Endothelial cell (in vitro differentiated cells): ENCODE measurements at regions not wholly inside any gene's neighbourhood (a gene's known extent, or its start where the extent isn't known, plus 50 kb on each side); places are given as distances from the start of the nearest gene placed in this dataset.

Source experiments
- DNase-seq: peaks from one replicate; pipeline ENCODE4 v3.0.0; 2021; ENCODE audit warnings: low spot score
- H3K27ac Mint-ChIP-seq: one replicate; pipeline ENCODE4 v1.8.0; 2021; ENCODE audit warnings: mixed read lengths, inconsistent platforms; ENCODE audit not compliant: unreplicated experiment
- H3K27me3 Mint-ChIP-seq: one replicate; pipeline ENCODE4 v1.8.0; 2021; ENCODE audit warnings: mild to moderate bottlenecking, moderate library complexity, mixed read lengths, inconsistent platforms; ENCODE audit not compliant: unreplicated experiment
- H3K36me3 Mint-ChIP-seq: one replicate; pipeline ENCODE4 v1.8.0; 2021; ENCODE audit warnings: mild to moderate bottlenecking, low read depth, mixed read lengths, inconsistent platforms; ENCODE audit not compliant: unreplicated experiment
- H3K4me1 Mint-ChIP-seq: one replicate; pipeline ENCODE4 v1.8.0; 2021; ENCODE audit warnings: mild to moderate bottlenecking, mixed read lengths, inconsistent platforms; ENCODE audit not compliant: unreplicated experiment
- H3K4me3 Mint-ChIP-seq: one replicate; pipeline ENCODE4 v1.8.0; 2021; ENCODE audit warnings: mild to moderate bottlenecking, mixed read lengths, inconsistent platforms; ENCODE audit not compliant: unreplicated experiment
- H3K9me3 Mint-ChIP-seq: one replicate; pipeline ENCODE4 v1.8.0; 2021; ENCODE audit warnings: mixed read lengths, inconsistent platforms; ENCODE audit not compliant: unreplicated experiment
- CTCF ChIP-seq: fragments of 200-600 bp; sonication (generic); IDR thresholded peaks from one replicate; pipeline ENCODE4 v1.5.0; 2021; ENCODE audit warnings: antibody characterized with exemption; ENCODE audit not compliant: unreplicated experiment

GRCh38 chr2:45190481-45190942, 181.3 kb upstream of the SIX2 start:
- no peak for DNase-seq
- Mint-ChIP-seq H3K27me3 (peaks cover 2% of the 10 kb centered on the region), H3K36me3 (peaks cover 7% of the 10 kb centered on the region), H3K4me1 (peaks cover 1% of the 10 kb centered on the region), H3K4me3 (no peak overlapping the region), H3K27ac (no peak overlapping the region), H3K9me3 (no peaks in the 10 kb centered on the region)
- no peak for TF ChIP-seq CTCF

- no peak overlapping the region for H3K27ac Mint-ChIP-seq
- H3K4me3 Mint-ChIP-seq, result no peak overlapping the region
- peaks cover 7% of the 10 kb centered on the region for H3K36me3 Mint-ChIP-seq
- H3K27me3 Mint-ChIP-seq, result peaks cover 2% of the 10 kb centered on the region
- no peak for TF ChIP-seq CTCF
- no peaks in the 10 kb centered on the region for H3K9me3 Mint-ChIP-seq
- DNase-seq, result no peak
- H3K4me1 Mint-ChIP-seq, result peaks cover 10% of the 10 kb centered on the region
Measured at GRCh38 chr2:45184606-45185005, 175.4 kb upstream of the SIX2 start.

GRCh38 chr2:45182667-45183295, 173.5 kb upstream of the SIX2 start:
- H3K27ac Mint-ChIP-seq, result no peak overlapping the region
- H3K4me1 Mint-ChIP-seq, result peaks cover 10% of the 10 kb centered on the region
- no peak for TF ChIP-seq CTCF
- H3K36me3 Mint-ChIP-seq, result no peaks in the 10 kb centered on the region
- DNase-seq, result no peak
- H3K4me3 Mint-ChIP-seq, result no peak overlapping the region
- no peaks in the 10 kb centered on the region for H3K27me3 Mint-ChIP-seq
- no peaks in the 10 kb centered on the region for H3K9me3 Mint-ChIP-seq

GRCh38 chr2:45180779-45181178, 171.5 kb upstream of the SIX2 start:
- no peak for DNase-seq
- Mint-ChIP-seq H3K27me3 (no peaks in the 10 kb centered on the region), H3K9me3 (no peaks in the 10 kb centered on the region), H3K27ac (no peak overlapping the region), H3K36me3 (no peaks in the 10 kb centered on the region), H3K4me1 (peaks cover 10% of the 10 kb centered on the region), H3K4me3 (no peak overlapping the region)
- TF ChIP-seq CTCF, result no peak

GRCh38 chr2:45180033-45180746, 170.9 kb upstream of the SIX2 start:
- Mint-ChIP-seq H3K27ac (no peak overlapping the region), H3K4me3 (no peak overlapping the region), H3K36me3 (no peaks in the 10 kb centered on the region), H3K9me3 (no peaks in the 10 kb centered on the region), H3K4me1 (peaks cover 6% of the 10 kb centered on the region), H3K27me3 (no peaks in the 10 kb centered on the region)
- DNase-seq, result no peak
- no peak for TF ChIP-seq CTCF
